ENCODE measurements at regions not wholly inside any gene's neighbourhood (a gene's known extent, or its start where the extent isn't known, plus 50 kb on each side); places are given as distances from the start of the nearest gene placed in this dataset.
"Not testable (repeated sequence)": the region's sequence is repeated elsewhere in the genome, so short reads cannot be mapped to it uniquely, and the experiment has no call there.

DNA sequence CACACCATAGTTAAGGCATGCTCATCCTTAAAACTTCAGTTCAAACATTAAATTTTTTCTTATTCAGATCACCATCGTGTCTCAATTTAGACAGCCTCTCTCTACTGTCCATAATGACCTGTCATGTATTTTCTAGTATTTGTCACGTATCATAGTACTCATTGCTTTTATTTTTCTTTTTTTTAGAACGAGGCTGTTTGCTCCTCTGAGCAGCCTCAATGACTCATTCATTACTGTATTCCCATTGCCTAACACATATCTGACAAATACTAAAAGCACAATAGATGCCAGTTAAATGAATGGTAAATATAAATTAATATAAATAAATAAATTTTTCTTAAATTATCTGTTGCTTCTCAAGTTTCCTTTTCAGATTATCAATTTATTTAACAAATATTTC, 245.5 kb downstream of the TUBA3C start:
- intact Hi-C loops (cut with DNase I): no loop called here
- Histone ChIP-seq H3K4me3 (no peak overlapping the region), H3K4me1 (no peaks in the 10 kb centered on the region), H3K36me3 (no peaks in the 10 kb centered on the region), H3K27me3 (no peaks in the 10 kb centered on the region), H3K9me3 (no peaks in the 10 kb centered on the region), H3K27ac (no peak overlapping the region)
- no peak for TF ChIP-seq CTCF (IDR thresholded peaks at IDR 0.05)
- no peak for ATAC-seq
- no peak for DNase-seq

GRCh38 chr13:18921063-18921462, 260.6 kb downstream of the TUBA3C start:
- H3K27me3 ChIP-seq: no peaks in the 10 kb centered on the region
- H3K4me3 ChIP-seq: no peak overlapping the region
- H3K36me3 ChIP-seq: no peaks in the 10 kb centered on the region
- TF ChIP-seq CTCF (IDR thresholded peaks at IDR 0.05): no peak
- H3K27ac ChIP-seq: no peak overlapping the region
- H3K4me1 ChIP-seq: no peaks in the 10 kb centered on the region
- DNase-seq: no peak
- intact Hi-C loops (cut with DNase I): no loop called here
- ATAC-seq: no peak
- no peaks in the 10 kb centered on the region for H3K9me3 ChIP-seq

- DNase-seq; intact Hi-C loops (cut with DNase I): not testable (repeated sequence)
These were observed 276.5 kb downstream of the TUBA3C start for GRCh38 chr13:18905096-18905495.

DNA sequence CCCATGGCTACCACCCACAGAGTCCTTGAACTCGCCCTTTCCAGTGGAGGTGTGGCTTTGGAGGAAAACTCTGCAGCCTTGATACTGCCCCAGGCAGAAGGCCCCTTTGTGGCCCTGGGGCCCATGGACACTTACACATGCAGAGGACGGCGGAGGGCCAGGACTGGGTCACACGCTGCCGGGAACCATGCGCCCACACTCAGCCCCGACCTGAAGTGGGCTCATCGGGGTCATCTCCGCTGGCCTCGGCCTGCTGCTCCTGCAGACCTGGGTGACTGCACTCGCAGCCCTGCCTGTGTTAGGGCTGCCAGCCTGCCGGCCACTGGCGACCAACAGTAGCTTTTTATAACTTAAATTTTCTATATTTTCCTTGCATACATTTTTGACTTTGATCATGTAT, 286.2 kb downstream of the TUBA3C start:
- DNase-seq; intact Hi-C loops (cut with DNase I); H3K9me3 ChIP-seq; H3K27me3 ChIP-seq; H3K4me1 ChIP-seq; H3K27ac ChIP-seq; H3K36me3 ChIP-seq; ATAC-seq; H3K4me3 ChIP-seq: not testable (repeated sequence)

More at GRCh38 chr13:18905096-18905495, 276.5 kb downstream of the TUBA3C start:
- not testable (repeated sequence) for H3K36me3 ChIP-seq, H3K4me3 ChIP-seq, H3K27me3 ChIP-seq, ATAC-seq, H3K4me1 ChIP-seq, H3K27ac ChIP-seq
- peaks cover 0 to 14% of the 10 kb centered on the region in 2 donors for H3K9me3 ChIP-seq

DNA sequence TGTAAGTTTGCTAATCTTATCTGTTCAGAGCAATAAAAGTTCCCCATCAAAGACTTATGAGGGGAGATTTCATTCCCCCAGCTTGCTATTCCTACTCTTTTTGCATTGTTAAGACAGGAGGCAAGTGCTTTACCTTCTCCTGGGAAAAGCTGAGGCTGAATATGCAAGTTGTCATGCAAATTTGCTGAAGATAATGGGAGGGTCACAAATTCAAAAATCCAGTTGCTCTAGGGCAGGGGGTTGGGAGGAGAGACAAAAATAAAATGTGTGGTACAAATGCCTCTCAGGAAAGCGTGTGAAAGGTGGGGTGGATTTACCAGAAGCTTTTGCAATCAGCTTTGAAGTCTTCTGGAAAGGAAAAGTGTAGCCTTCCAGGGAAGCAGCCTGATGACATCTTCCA, 290.4 kb downstream of the TUBA3C start:
- ATAC-seq; H3K4me1 ChIP-seq; H3K27ac ChIP-seq; DNase-seq; H3K9me3 ChIP-seq; intact Hi-C loops (cut with DNase I); H3K36me3 ChIP-seq; H3K27me3 ChIP-seq; H3K4me3 ChIP-seq: not testable (repeated sequence)

- peak; percentile 89 for ATAC-seq
- H3K27ac ChIP-seq; H3K9me3 ChIP-seq; intact Hi-C loops (cut with DNase I); H3K27me3 ChIP-seq; H3K36me3 ChIP-seq; H3K4me1 ChIP-seq; H3K4me3 ChIP-seq: not testable (repeated sequence)
- DNase-seq: peak in 1 of 4 donors; percentile 1
These were observed 306.5 kb downstream of the TUBA3C start for GRCh38 chr13:18874875-18875789.

DNA sequence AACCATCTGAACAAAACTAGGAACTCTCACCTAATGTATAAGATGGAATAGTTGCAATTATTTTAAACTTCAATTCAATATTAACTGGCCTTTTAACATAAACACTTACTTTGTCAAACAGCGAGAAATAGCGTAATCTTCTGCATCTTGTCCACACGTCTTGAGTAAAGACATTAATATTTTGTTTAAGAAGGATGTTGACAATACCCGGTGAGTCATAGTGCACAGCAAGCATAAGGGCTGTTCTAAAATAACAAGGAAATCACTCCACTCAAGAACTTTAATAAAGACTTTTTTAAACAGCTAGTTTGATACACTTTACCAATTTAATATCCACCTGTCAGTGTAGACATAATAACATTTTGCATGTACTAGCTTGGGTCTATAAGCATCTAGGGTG, 311.1 kb downstream of the TUBA3C start:
- H3K9me3 ChIP-seq; H3K4me3 ChIP-seq; H3K36me3 ChIP-seq; DNase-seq; intact Hi-C loops (cut with DNase I); H3K27me3 ChIP-seq; H3K4me1 ChIP-seq; H3K27ac ChIP-seq: not testable (repeated sequence)
- peak; percentile 66 for ATAC-seq

GRCh38 chr13:18869365-18869764, 312.3 kb downstream of the TUBA3C start:
- H3K4me3 ChIP-seq; intact Hi-C loops (cut with DNase I); ATAC-seq; H3K4me1 ChIP-seq; H3K9me3 ChIP-seq; DNase-seq; H3K27ac ChIP-seq; H3K36me3 ChIP-seq; H3K27me3 ChIP-seq: not testable (repeated sequence)

- intact Hi-C loops (cut with DNase I); H3K4me1 ChIP-seq; H3K27ac ChIP-seq; H3K4me3 ChIP-seq; ATAC-seq; H3K36me3 ChIP-seq; H3K27me3 ChIP-seq: not testable (repeated sequence)
- peaks cover 0 to 11% of the 10 kb centered on the region in 2 donors for H3K9me3 ChIP-seq
- peak in 1 of 4 donors; percentile 76 for DNase-seq
These were observed 343.5 kb downstream of the TUBA3C start for GRCh38 chr13:18837986-18838629.

DNA sequence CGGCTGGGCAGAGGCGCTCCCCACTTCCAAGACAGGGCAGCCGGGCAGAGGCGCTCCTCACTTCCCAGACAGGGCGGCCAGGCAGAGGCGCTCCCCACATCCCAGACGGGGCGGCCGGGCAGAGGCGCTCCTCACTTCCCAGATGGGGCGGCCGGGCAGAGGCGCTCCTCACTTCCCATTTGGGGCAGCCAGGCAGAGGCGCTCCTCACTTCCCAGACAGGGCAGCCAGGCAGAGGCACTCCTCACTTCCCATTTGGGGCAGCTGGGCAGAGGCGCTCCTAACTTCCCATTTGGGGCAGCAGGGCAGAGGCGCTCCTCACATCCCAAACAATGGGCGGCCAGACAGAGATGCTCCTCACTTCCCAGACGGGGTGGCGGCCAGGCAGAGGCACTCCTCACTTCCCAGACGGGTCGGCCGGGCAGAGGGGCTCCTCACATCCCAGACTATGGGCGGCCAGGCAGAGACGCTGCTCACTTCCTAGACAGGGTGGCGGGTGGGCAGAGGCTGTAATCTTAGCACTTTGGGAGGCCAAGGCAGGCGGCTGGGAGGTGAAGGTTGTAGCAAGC, 344.4 kb downstream of the TUBA3C start:
- H3K27me3 ChIP-seq; H3K36me3 ChIP-seq; H3K4me1 ChIP-seq; intact Hi-C loops (cut with DNase I); H3K27ac ChIP-seq; ATAC-seq; H3K4me3 ChIP-seq: not testable (repeated sequence)
- peak in 1 of 4 donors; percentile 47 for DNase-seq
- peaks cover 0 to 11% of the 10 kb centered on the region in 2 donors for H3K9me3 ChIP-seq

Measured in left lung (tissue), 4 donors.